Liver (tissue), 8 donors: ENCODE measurements at regions not wholly inside any gene's neighbourhood (a gene's known extent, or its start where the extent isn't known, plus 50 kb on each side); places are given as distances from the start of the nearest gene placed in this dataset.

Experiments
- DNase-seq: peaks from one replicate; pipeline ENCODE4 v3.0.0-alpha.2; 2017; ENCODE audit warnings: low spot score
- H3K27ac ChIP-seq, 2 donors: one replicate each; pipeline ENCODE4 v1.7.0; 2013; ENCODE audit warnings: inconsistent platforms in 2 of 2, low read length in 2 of 2, control low read depth in 1 of 2, low read depth in 1 of 2, mild to moderate bottlenecking in 1 of 2
- H3K27me3 ChIP-seq, 4 donors: one replicate each; pipeline versions ENCODE4 v1.6.1 to v1.7.0; 2013; ENCODE audit warnings: low read length in 3 of 4, inconsistent platforms in 1 of 4, mild to moderate bottlenecking in 1 of 4, moderate library complexity in 1 of 4; ENCODE audit not compliant: control insufficient read depth in 4 of 4, insufficient read depth in 4 of 4
- H3K36me3 ChIP-seq, 4 donors: one replicate each; pipeline versions ENCODE4 v1.6.1 to v1.7.0; 2013; ENCODE audit warnings: low read length in 3 of 4, mild to moderate bottlenecking in 3 of 4, low read depth in 1 of 4, moderate library complexity in 1 of 4; ENCODE audit not compliant: control insufficient read depth in 4 of 4, insufficient read depth in 3 of 4
- H3K4me1 ChIP-seq, 4 donors: one replicate each; pipeline versions ENCODE4 v1.6.1 to v1.7.0; 2013; ENCODE audit warnings: low read length in 3 of 4, mild to moderate bottlenecking in 3 of 4, moderate library complexity in 1 of 4; ENCODE audit not compliant: control insufficient read depth in 4 of 4, insufficient read depth in 4 of 4
- H3K4me3 ChIP-seq, 3 donors: one replicate each; pipeline versions ENCODE4 v1.6.1 to v1.7.0; 2013; ENCODE audit warnings: low read length in 3 of 3, control low read depth in 1 of 3, low read depth in 1 of 3, mild to moderate bottlenecking in 1 of 3
- H3K9ac ChIP-seq, 2 donors: one replicate each; pipeline ENCODE4 v1.7.0; 2013; ENCODE audit warnings: low read length in 2 of 2, mild to moderate bottlenecking in 2 of 2, moderate library complexity in 2 of 2, control low read depth in 1 of 2, low read depth in 1 of 2
- H3K9me3 ChIP-seq, 4 donors: one replicate each; pipeline versions ENCODE4 v1.6.1 to v1.7.0; 2013; ENCODE audit warnings: low read length in 3 of 4; ENCODE audit not compliant: control insufficient read depth in 4 of 4
- ATF3 ChIP-seq: IDR thresholded peaks from 2 replicates; pipeline ENCODE4 v1.6.1; 2016; ENCODE audit warnings: antibody characterized with exemption
- CTCF ChIP-seq: fragments of 150-350 bp; IDR thresholded peaks from 2 replicates; pipeline ENCODE4 v1.5.1; 2017; ENCODE audit warnings: improper control_type of control experiment, low read depth, low read length; ENCODE audit not compliant: missing input control
- EGR1 ChIP-seq, 2 donors: IDR thresholded peaks; 2 replicates each; pipeline ENCODE4 v1.6.1; 2016 to 2018; ENCODE audit warnings: antibody characterized with exemption in 2 of 2, low read depth in 2 of 2
- FOXA1 ChIP-seq: IDR thresholded peaks from 2 replicates; pipeline ENCODE4 v1.6.1; 2016; ENCODE audit warnings: antibody characterized with exemption
- FOXA2 ChIP-seq: IDR thresholded peaks from 2 replicates; pipeline ENCODE4 v1.6.1; 2016; ENCODE audit warnings: antibody characterized with exemption
- GABPA ChIP-seq, 2 donors: IDR thresholded peaks in 1 of 2; conservative IDR thresholded peaks in 1 of 2; 2 replicates each; pipeline ENCODE4 v1.6.1; 2016; ENCODE audit warnings: antibody characterized with exemption in 2 of 2, mild to moderate bottlenecking in 1 of 2, moderate library complexity in 1 of 2
- HNF4A ChIP-seq, 2 donors: conservative IDR thresholded peaks; 2 replicates each; pipeline ENCODE4 v1.6.1; 2016; ENCODE audit warnings: antibody characterized with exemption in 2 of 2, mild to moderate bottlenecking in 2 of 2
- HNF4G ChIP-seq: IDR thresholded peaks from 2 replicates; pipeline ENCODE4 v1.6.1; 2016; ENCODE audit warnings: antibody characterized with exemption
- JUND ChIP-seq, 2 donors: IDR thresholded peaks; 2 replicates each; pipeline ENCODE4 v1.6.1; 2016; ENCODE audit warnings: antibody characterized with exemption in 2 of 2
- NR2F2 ChIP-seq: IDR thresholded peaks from 2 replicates; pipeline ENCODE4 v1.6.1; 2016; ENCODE audit warnings: antibody characterized with exemption
- RAD21 ChIP-seq, 2 donors: IDR thresholded peaks; 2 replicates each; pipeline ENCODE4 v1.6.1; 2016; ENCODE audit warnings: antibody characterized with exemption in 2 of 2, mild to moderate bottlenecking in 2 of 2
- RXRA ChIP-seq, 2 donors: IDR thresholded peaks; 2 replicates each; pipeline ENCODE4 v1.6.1; 2017 to 2018; ENCODE audit warnings: antibody characterized with exemption in 2 of 2, mild to moderate bottlenecking in 1 of 2
- SP1 ChIP-seq: IDR thresholded peaks from 2 replicates; pipeline ENCODE4 v1.6.1; 2018; ENCODE audit warnings: antibody characterized with exemption, mild to moderate bottlenecking
- TAF1 ChIP-seq: conservative IDR thresholded peaks from 2 replicates; pipeline ENCODE4 v1.6.1; 2016; ENCODE audit warnings: antibody characterized with exemption, mild to moderate bottlenecking
- YY1 ChIP-seq: IDR thresholded peaks from 2 replicates; pipeline ENCODE4 v1.6.1; 2016; ENCODE audit warnings: antibody characterized with exemption, mild to moderate bottlenecking
- ZBTB33 ChIP-seq: IDR thresholded peaks from 2 replicates; pipeline ENCODE4 v1.6.1; 2016; ENCODE audit warnings: antibody characterized with exemption
- WGBS: extraction: QIAGEN DNeasy Blood & Tissue Kit; methylation state at CpG from one replicate; pipeline ENCODE4 v1.1.7; 2013; 5-methylcytosine and 5-hydroxymethylcytosine counted together
- TF ChIP-seq, protein P1 (sequence below): IDR thresholded peaks from 2 replicates; pipeline ENCODE4 v1.6.1; 2016; ENCODE audit warnings: antibody characterized with exemption
- TF ChIP-seq, protein P2 (sequence below): IDR thresholded peaks from 2 replicates; pipeline ENCODE4 v1.6.1; 2016; ENCODE audit warnings: antibody characterized with exemption, mild to moderate bottlenecking
- donor health status: healthy.
- donor health status: healthy.
- donor health status: healthy.
- donor health status: healthy.
- donor health status: healthy.

- Histone ChIP-seq H3K36me3 (no peaks in the 10 kb centered on the region), H3K4me3 (no peak overlapping the region), H3K9me3 (peaks cover 0 to 3% (median 0%) of the 10 kb centered on the region in 4 donors), H3K9ac (no peak overlapping the region), H3K27ac (no peak overlapping the region), H3K27me3 (no peaks in the 10 kb centered on the region), H3K4me1 (no peaks in the 10 kb centered on the region)
- TF ChIP-seq GABPA (IDR thresholded peaks at IDR 0.05 in 1 of 2, conservative IDR thresholded peaks at IDR 0.05 in 1 of 2) (no peak), NR2F2 (no peak), RXRA (IDR thresholded peaks at IDR 0.05) (no peak), ZBTB33 (no peak), CTCF (no peak), SP1 (no peak), FOXA2 (no peak), ATF3 (no peak), JUND (IDR thresholded peaks at IDR 0.05) (no peak), HNF4G (no peak), YY1 (no peak), FOXA1 (no peak), HNF4A (conservative IDR thresholded peaks at IDR 0.05) (no peak), RAD21 (IDR thresholded peaks at IDR 0.05) (no peak), EGR1 (IDR thresholded peaks at IDR 0.05; ENCODE audit: low read depth in 2 of 2) (no peak), TAF1 (no peak)
- TF ChIP-seq, protein P1, sequence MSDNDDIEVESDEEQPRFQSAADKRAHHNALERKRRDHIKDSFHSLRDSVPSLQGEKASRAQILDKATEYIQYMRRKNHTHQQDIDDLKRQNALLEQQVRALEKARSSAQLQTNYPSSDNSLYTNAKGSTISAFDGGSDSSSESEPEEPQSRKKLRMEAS, result no peak
- TF ChIP-seq, protein P2, sequence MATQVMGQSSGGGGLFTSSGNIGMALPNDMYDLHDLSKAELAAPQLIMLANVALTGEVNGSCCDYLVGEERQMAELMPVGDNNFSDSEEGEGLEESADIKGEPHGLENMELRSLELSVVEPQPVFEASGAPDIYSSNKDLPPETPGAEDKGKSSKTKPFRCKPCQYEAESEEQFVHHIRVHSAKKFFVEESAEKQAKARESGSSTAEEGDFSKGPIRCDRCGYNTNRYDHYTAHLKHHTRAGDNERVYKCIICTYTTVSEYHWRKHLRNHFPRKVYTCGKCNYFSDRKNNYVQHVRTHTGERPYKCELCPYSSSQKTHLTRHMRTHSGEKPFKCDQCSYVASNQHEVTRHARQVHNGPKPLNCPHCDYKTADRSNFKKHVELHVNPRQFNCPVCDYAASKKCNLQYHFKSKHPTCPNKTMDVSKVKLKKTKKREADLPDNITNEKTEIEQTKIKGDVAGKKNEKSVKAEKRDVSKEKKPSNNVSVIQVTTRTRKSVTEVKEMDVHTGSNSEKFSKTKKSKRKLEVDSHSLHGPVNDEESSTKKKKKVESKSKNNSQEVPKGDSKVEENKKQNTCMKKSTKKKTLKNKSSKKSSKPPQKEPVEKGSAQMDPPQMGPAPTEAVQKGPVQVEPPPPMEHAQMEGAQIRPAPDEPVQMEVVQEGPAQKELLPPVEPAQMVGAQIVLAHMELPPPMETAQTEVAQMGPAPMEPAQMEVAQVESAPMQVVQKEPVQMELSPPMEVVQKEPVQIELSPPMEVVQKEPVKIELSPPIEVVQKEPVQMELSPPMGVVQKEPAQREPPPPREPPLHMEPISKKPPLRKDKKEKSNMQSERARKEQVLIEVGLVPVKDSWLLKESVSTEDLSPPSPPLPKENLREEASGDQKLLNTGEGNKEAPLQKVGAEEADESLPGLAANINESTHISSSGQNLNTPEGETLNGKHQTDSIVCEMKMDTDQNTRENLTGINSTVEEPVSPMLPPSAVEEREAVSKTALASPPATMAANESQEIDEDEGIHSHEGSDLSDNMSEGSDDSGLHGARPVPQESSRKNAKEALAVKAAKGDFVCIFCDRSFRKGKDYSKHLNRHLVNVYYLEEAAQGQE, result no peak
- DNase-seq, result no peak
- WGBS, result 95% methylated on average over 1 of the region's 1 CpG
These were observed 196.7 kb upstream of the KLF3 start for GRCh38 chr4:38467296-38467695.
